OCI-LY1 (cell line): ENCODE measurements at regions not wholly inside any gene's neighbourhood (a gene's known extent, or its start where the extent isn't known, plus 50 kb on each side); places are given as distances from the start of the nearest gene placed in this dataset.

Experiments used
- CTCF ChIP-seq: fragments of 200-600 bp; sonication (generic), shearing (Covaris generic); IDR thresholded peaks from 2 replicates; pipeline ENCODE4 v1.5.1; 2017; ENCODE audit warnings: mild to moderate bottlenecking, antibody characterized with exemption, low read length, moderate library complexity, mixed read lengths
- EZH2 ChIP-seq: fragments of 200-600 bp; sonication (generic), shearing (Covaris generic); IDR thresholded peaks from 2 replicates; pipeline ENCODE4 v1.8.0; 2017; ENCODE audit warnings: borderline replicate concordance, mixed run types, mild to moderate bottlenecking, antibody characterized with exemption, low read length, moderate library complexity, mixed read lengths

GRCh38 chr14:97644365-97644764 is 847.2 kb downstream of the VRK1 start:
- TF ChIP-seq CTCF: no peak
- TF ChIP-seq EZH2: no peak
